GM12878 (cell line): ENCODE measurements at regions not wholly inside any gene's neighbourhood (a gene's known extent, or its start where the extent isn't known, plus 50 kb on each side); places are given as distances from the start of the nearest gene placed in this dataset.

Source experiments
- CTCF ChIP-seq, 3 experiments: IDR thresholded peaks in 2 of 3; conservative IDR thresholded peaks in 1 of 3; 2 replicates each; pipeline ENCODE4 v1.5.1; 2011; ENCODE audit warnings: low read depth in 3 of 3, low read length in 3 of 3, mild to moderate bottlenecking in 3 of 3, control low read depth in 2 of 3, moderate library complexity in 2 of 3, inconsistent platforms in 1 of 3, mixed read lengths in 1 of 3; ENCODE audit not compliant: control insufficient read depth in 2 of 3, insufficient read depth in 1 of 3; ENCODE audit errors: extremely low read depth in 1 of 3
- EZH2 ChIP-seq: IDR thresholded peaks from 2 replicates; pipeline ENCODE4 v1.6.1; 2012; ENCODE audit warnings: low read depth, mild to moderate bottlenecking, control low read depth, inconsistent platforms, low read length, borderline replicate concordance; ENCODE audit not compliant: control insufficient read depth
- GABPA ChIP-seq: IDR thresholded peaks from 2 replicates; pipeline ENCODE4 v1.6.1; 2014; ENCODE audit warnings: antibody characterized with exemption, low read depth, mild to moderate bottlenecking, inconsistent platforms
- KDM1A ChIP-seq: fragments of 200-600 bp; sonication (generic); IDR thresholded peaks from 2 replicates; pipeline ENCODE4 v1.6.1; 2016; ENCODE audit warnings: borderline replicate concordance
- TCF12 ChIP-seq: IDR thresholded peaks from 2 replicates; pipeline ENCODE4 v1.6.1; 2011; ENCODE audit warnings: low read depth, mild to moderate bottlenecking, low read length
- YY1 ChIP-seq: IDR thresholded peaks from 2 replicates; pipeline ENCODE4 v1.6.1; 2011; ENCODE audit warnings: low read depth, mild to moderate bottlenecking, low read length

- TF ChIP-seq EZH2, result no peak
- no peak for TF ChIP-seq KDM1A
- TF ChIP-seq CTCF (IDR thresholded peaks at IDR 0.05 in 2 of 3, conservative IDR thresholded peaks at IDR 0.05 in 1 of 3; ENCODE audit: control insufficient read depth in 2 of 3, extremely low read depth in 1 of 3, insufficient read depth in 1 of 3, low read depth in 3 of 3, low read length in 3 of 3), result no peak
- TF ChIP-seq GABPA, result no peak
- TF ChIP-seq TCF12, result no peak
- TF ChIP-seq YY1, result no peak
Observed at GRCh38 chr1:238239343-238239742, 348.6 kb upstream of the ZP4 start.
